Caco-2 (cell line): ENCODE measurements at regions not wholly inside any gene's neighbourhood (a gene's known extent, or its start where the extent isn't known, plus 50 kb on each side); places are given as distances from the start of the nearest gene placed in this dataset.

Experiments
- BruUV-seq: library from RNA; stranded (reverse); fragments of 400-500 nt; replicated peaks from 2 replicates; lab custom pipeline; 2021; lab: Mats Ljungman, UMichigan
- CTCF ChIA-PET: fragments of 300-600 bp; sonication (Branson Sonifier 250); formaldehyde crosslinking; loops from one replicate; lab custom pipeline; 2022; ENCODE audit warnings: antibody characterized with exemption; lab: Charles Lee
- POLR2A ChIA-PET: fragments of 300-600 bp; sonication (Branson Sonifier 250); formaldehyde crosslinking; loops from one replicate; lab custom pipeline; 2022; ENCODE audit warnings: antibody characterized with exemption; lab: Charles Lee
- DNase-seq, 2 experiments: peaks; one replicate each; pipeline versions ENCODE4 v3.0.0 to v3.0.0-alpha.2; 2020 to 2022
- H3K27me3 ChIP-seq: replicated peaks from 2 replicates; pipeline ENCODE4 v1.6.0; 2011; ENCODE audit warnings: low read length; ENCODE audit not compliant: control insufficient read depth, insufficient read depth
- H3K36me3 ChIP-seq: 2 replicates; pipeline ENCODE4 v1.5.1; 2011; ENCODE audit warnings: low read length; ENCODE audit not compliant: control insufficient read depth, insufficient read depth
- H3K4me1 ChIP-seq: fragments of 250-450 bp; sonication (Bioruptor Pico); 2 replicates; pipeline ENCODE4 v1.5.1; 2020; ENCODE audit warnings: mild to moderate bottlenecking
- H3K4me3 ChIP-seq: 2 replicates; pipeline ENCODE4 v1.5.1; 2011; ENCODE audit warnings: low read depth, mild to moderate bottlenecking, control low read depth, low read length
- H3K9me3 ChIP-seq: fragments of 250-450 bp; sonication (Bioruptor Pico); 2 replicates; pipeline ENCODE4 v1.5.1; 2020; ENCODE audit warnings: mild to moderate bottlenecking, moderate library complexity
- H3K27ac Mint-ChIP-seq: one replicate; pipeline ENCODE4 v1.8.0; 2022; ENCODE audit warnings: mixed read lengths; ENCODE audit not compliant: unreplicated experiment
- H3K27me3 Mint-ChIP-seq: one replicate; pipeline ENCODE4 v1.8.0; 2022; ENCODE audit warnings: mixed read lengths; ENCODE audit not compliant: insufficient read depth, unreplicated experiment
- H3K36me3 Mint-ChIP-seq: one replicate; pipeline ENCODE4 v1.8.0; 2022; ENCODE audit warnings: mild to moderate bottlenecking, mixed read lengths; ENCODE audit not compliant: insufficient read depth, unreplicated experiment
- H3K4me1 Mint-ChIP-seq: one replicate; pipeline ENCODE4 v1.8.0; 2022; ENCODE audit warnings: low read depth, mixed read lengths; ENCODE audit not compliant: unreplicated experiment
- H3K4me3 Mint-ChIP-seq: one replicate; pipeline ENCODE4 v1.8.0; 2022; ENCODE audit warnings: mild to moderate bottlenecking, moderate library complexity, mixed read lengths; ENCODE audit not compliant: unreplicated experiment
- H3K9me3 Mint-ChIP-seq: one replicate; pipeline ENCODE4 v1.8.0; 2022; ENCODE audit warnings: mixed read lengths; ENCODE audit not compliant: unreplicated experiment
- CTCF ChIP-seq, 2 experiments: fragments of 200-600 bp in 1 of 2; IDR thresholded peaks; 1 replicate in 1 of 2; 2 replicates in 1 of 2; pipeline versions ENCODE4 v1.5.1 to v1.8.0; 2011 to 2022; ENCODE audit warnings: antibody characterized with exemption in 1 of 2, control low read depth in 1 of 2, inconsistent platforms in 1 of 2, low read depth in 1 of 2, low read length in 1 of 2, mild to moderate bottlenecking in 1 of 2, moderate library complexity in 1 of 2; ENCODE audit not compliant: insufficient read depth in 1 of 2, severe bottlenecking in 1 of 2, unreplicated experiment in 1 of 2
- intact Hi-C: fragments of 100-400 bp; cut with micrococcal nuclease; formaldehyde crosslinking; loops from one replicate; pipeline ENCODE4 v1.10.0; 2022; ENCODE audit not compliant: unreplicated experiment

GRCh38 chr2:153393518-153393917 is 85.0 kb downstream of the RPRM start:
- CTCF ChIA-PET, result no interaction called here
- Mint-ChIP-seq H3K4me3 (no peak overlapping the region), H3K36me3 (no peaks in the 10 kb centered on the region), H3K27ac (no peak overlapping the region), H3K27me3 (no peaks in the 10 kb centered on the region), H3K9me3 (no peaks in the 10 kb centered on the region), H3K4me1 (no peaks in the 10 kb centered on the region)
- Histone ChIP-seq H3K4me1 (no peaks in the 10 kb centered on the region), H3K4me3 (no peak overlapping the region), H3K9me3 (no peaks in the 10 kb centered on the region), H3K36me3 (no peaks in the 10 kb centered on the region), H3K27me3 (no peaks in the 10 kb centered on the region)
- DNase-seq, result no peak
- intact Hi-C loops, result no loop called here
- no peak for TF ChIP-seq CTCF (IDR thresholded peaks at IDR 0.05; ENCODE audit: insufficient read depth in 1 of 2, low read depth in 1 of 2, low read length in 1 of 2, severe bottlenecking in 1 of 2, unreplicated experiment in 1 of 2)
- POLR2A ChIA-PET, result no interaction called here
- no TSS peak for BruUV-seq

GRCh38 chr2:153391131-153391530 is 87.4 kb downstream of the RPRM start:
- CTCF ChIA-PET, result no interaction called here
- Mint-ChIP-seq H3K4me3 (no peak overlapping the region), H3K36me3 (no peaks in the 10 kb centered on the region), H3K9me3 (no peaks in the 10 kb centered on the region), H3K4me1 (no peaks in the 10 kb centered on the region), H3K27ac (no peak overlapping the region), H3K27me3 (no peaks in the 10 kb centered on the region)
- intact Hi-C loops, result no loop called here
- TF ChIP-seq CTCF (IDR thresholded peaks at IDR 0.05; ENCODE audit: insufficient read depth in 1 of 2, low read depth in 1 of 2, low read length in 1 of 2, severe bottlenecking in 1 of 2, unreplicated experiment in 1 of 2), result no peak
- H3K9me3 ChIP-seq, result no peaks in the 10 kb centered on the region
- H3K27me3 ChIP-seq, result no peaks in the 10 kb centered on the region
- H3K4me1 ChIP-seq, result no peaks in the 10 kb centered on the region
- POLR2A ChIA-PET, result no interaction called here
- no peak overlapping the region for H3K4me3 ChIP-seq
- no peaks in the 10 kb centered on the region for H3K36me3 ChIP-seq
- BruUV-seq, result no TSS peak
- no peak for DNase-seq

- Histone ChIP-seq H3K4me1 (no peaks in the 10 kb centered on the region), H3K9me3 (no peaks in the 10 kb centered on the region), H3K36me3 (no peaks in the 10 kb centered on the region), H3K4me3 (no peak overlapping the region), H3K27me3 (no peaks in the 10 kb centered on the region)
- intact Hi-C loops, result no loop called here
- no peak for DNase-seq
- no peak overlapping the region for H3K4me3 Mint-ChIP-seq
- H3K27ac Mint-ChIP-seq, result no peak overlapping the region
- peaks cover 4% of the 10 kb centered on the region for H3K27me3 Mint-ChIP-seq
- no peaks in the 10 kb centered on the region for H3K9me3 Mint-ChIP-seq
- H3K36me3 Mint-ChIP-seq, result no peaks in the 10 kb centered on the region
- H3K4me1 Mint-ChIP-seq, result no peaks in the 10 kb centered on the region
- ChIA-PET CTCF (no interaction called here), POLR2A (no interaction called here)
- TF ChIP-seq CTCF (IDR thresholded peaks at IDR 0.05; ENCODE audit: insufficient read depth in 1 of 2, low read depth in 1 of 2, low read length in 1 of 2, severe bottlenecking in 1 of 2, unreplicated experiment in 1 of 2), result no peak
- no TSS peak for BruUV-seq
Observed at GRCh38 chr2:153388246-153388645, 90.3 kb downstream of the RPRM start.
